HepG2 (cell line): ENCODE measurements at regions not wholly inside any gene's neighbourhood (a gene's known extent, or its start where the extent isn't known, plus 50 kb on each side); places are given as distances from the start of the nearest gene placed in this dataset.

Experiments
- ATAC-seq: fragments of 200-7000 bp; cut with Tn5 transposase; 3 replicates; pipeline ENCODE4 v1.9.1; 2020; ENCODE audit warnings: mild to moderate bottlenecking, moderate library complexity
- BruUV-seq: library from RNA; stranded (reverse); fragments of 400-500 nt; replicated peaks from 2 replicates; lab custom pipeline; 2021; lab: Mats Ljungman, UMichigan
- CTCF ChIA-PET: fragments of 300-600 bp; formaldehyde crosslinking; extraction: SDS; loops from one replicate; lab custom pipeline; 2021; ENCODE audit warnings: low total read pairs, inconsistent platforms, low intra/inter-chr PET ratio; lab: Yijun Ruan, JAX
- POLR2A ChIA-PET: fragments of 350-600 bp; sonication (Branson Sonifier 250); formaldehyde crosslinking; loops from one replicate; lab custom pipeline; 2020; ENCODE audit warnings: antibody characterized with exemption, inconsistent platforms; lab: Yijun Ruan, JAX
- DNase-seq: peaks from one replicate; pipeline ENCODE4 v3.0.0-alpha.2; 2015; ENCODE audit warnings: low spot score
- FAIRE-seq: peaks from 3 replicates; lab custom pipeline; 2011; peaks lifted over from hg19 to GRCh38; lab: Jason Lieb, UNC
- H2AFZ ChIP-seq: one replicate; pipeline ENCODE4 v1.6.1; 2011; ENCODE audit warnings: low read length, inconsistent platforms
- H3K27ac ChIP-seq: fragments of 300-600 bp; 3 replicates; pipeline ENCODE4 v1.8.0; 2011; ENCODE audit warnings: mixed run types, mild to moderate bottlenecking, mixed read lengths, low read length, inconsistent platforms; ENCODE audit not compliant: insufficient read depth; ENCODE audit errors: extremely low read length
- H3K27me3 ChIP-seq, 2 experiments: fragments of 200-600 bp in 1 of 2; 2 replicates in 1 of 2; 3 replicates in 1 of 2; pipeline versions ENCODE4 v1.6.0 to v1.8.0; 2011; ENCODE audit warnings: low read length in 2 of 2, mild to moderate bottlenecking in 2 of 2, moderate library complexity in 2 of 2, inconsistent platforms in 1 of 2; ENCODE audit not compliant: insufficient read depth in 2 of 2, control insufficient read depth in 1 of 2
- H3K36me3 ChIP-seq, 2 experiments: fragments of 200-600 bp in 1 of 2; replicated peaks in 1 of 2; 2 replicates in 1 of 2; 3 replicates in 1 of 2; pipeline versions ENCODE4 v1.5.1 to v1.8.0; 2011; ENCODE audit warnings: low read length in 2 of 2, inconsistent platforms in 1 of 2; ENCODE audit not compliant: insufficient read depth in 2 of 2, control insufficient read depth in 1 of 2
- H3K4me1 ChIP-seq: 2 replicates; pipeline ENCODE4 v1.5.1; 2012; ENCODE audit warnings: low read length, inconsistent platforms; ENCODE audit not compliant: insufficient read depth
- H3K4me2 ChIP-seq: 2 replicates; pipeline ENCODE4 v1.6.0; 2011; ENCODE audit warnings: low read depth, low read length, inconsistent platforms
- H3K4me3 ChIP-seq, 3 experiments: fragments of 200-600 bp in 1 of 3; sonication (generic), shearing (Covaris generic) in 1 of 3; replicated peaks in 1 of 3; 2 replicates each; pipeline ENCODE4 v1.5.1; 2011 to 2016; ENCODE audit warnings: low read length in 3 of 3, inconsistent platforms in 2 of 3, low read depth in 2 of 3, mild to moderate bottlenecking in 2 of 3, control low read depth in 1 of 3, mixed read lengths in 1 of 3; ENCODE audit not compliant: insufficient read depth in 1 of 3
- H3K79me2 ChIP-seq: one replicate; pipeline ENCODE4 v1.6.1; 2011; ENCODE audit warnings: low read length, inconsistent platforms; ENCODE audit not compliant: insufficient read depth
- H3K9ac ChIP-seq: 2 replicates; pipeline ENCODE4 v1.6.0; 2011; ENCODE audit warnings: mild to moderate bottlenecking, low read depth, low read length, inconsistent platforms; ENCODE audit not compliant: insufficient read depth
- H3K9me3 ChIP-seq: 2 replicates; pipeline ENCODE4 v1.5.1; 2012; ENCODE audit warnings: mild to moderate bottlenecking, low read length
- H4K20me1 ChIP-seq: 2 replicates; pipeline ENCODE4 v1.6.0; 2011; ENCODE audit warnings: inconsistent platforms, mild to moderate bottlenecking, low read length, moderate library complexity; ENCODE audit not compliant: insufficient read depth
- HHEX ChIP-seq: IDR thresholded peaks from 2 replicates; pipeline ENCODE4 v1.6.1; 2016; ENCODE audit warnings: control low read depth
- ISX ChIP-seq: sonication (generic); formaldehyde crosslinking; conservative IDR thresholded peaks from 2 replicates; pipeline ENCODE4 v1.5.0; 2020; ENCODE audit warnings: missing genetic modification reagents
- MED13 ChIP-seq: sonication (generic); formaldehyde crosslinking; IDR thresholded peaks from 2 replicates; pipeline ENCODE4 v1.5.0; 2020; ENCODE audit warnings: missing genetic modification reagents
- MED8 ChIP-seq: sonication (generic); formaldehyde crosslinking; IDR thresholded peaks from 2 replicates; pipeline ENCODE4 v1.8.1; 2023; ENCODE audit warnings: mild to moderate bottlenecking, missing genetic modification reagents; ENCODE audit not compliant: insufficient replicate concordance
- RXRB ChIP-seq: IDR thresholded peaks from 2 replicates; pipeline ENCODE4 v1.6.1; 2016; ENCODE audit warnings: borderline replicate concordance, missing genetic modification reagents, missing compliant biosample characterization
- SALL1 ChIP-seq: sonication (generic); formaldehyde crosslinking; IDR thresholded peaks from 2 replicates; pipeline ENCODE4 v1.8.0; 2022; ENCODE audit warnings: mild to moderate bottlenecking, missing genetic modification reagents
- ZKSCAN5 ChIP-seq: sonication (generic); formaldehyde crosslinking; IDR thresholded peaks from 2 replicates; pipeline ENCODE4 v1.5.1; 2020; ENCODE audit warnings: mild to moderate bottlenecking, missing genetic modification reagents
- ZNF503 ChIP-seq: sonication (generic); formaldehyde crosslinking; IDR thresholded peaks from 2 replicates; pipeline ENCODE4 v1.4.0; 2020; ENCODE audit warnings: missing genetic modification reagents
- ZNF749 ChIP-seq: sonication (generic); formaldehyde crosslinking; IDR thresholded peaks from 2 replicates; pipeline ENCODE4 v1.8.0; 2022; ENCODE audit warnings: mild to moderate bottlenecking, missing genetic modification reagents, moderate library complexity, borderline replicate concordance
- WGBS: methylation state at CpG from one replicate; pipeline ENCODE4 v1.1.6; 2017; ENCODE audit warnings: low lambda C conversion rate; 5-methylcytosine and 5-hydroxymethylcytosine counted together
- in situ Hi-C: cut with HindIII; loops from 2 replicates; pipeline ENCODE4 v1.10.0; 2017; ENCODE audit warnings: low pct_unique_long_range_greater_than_20kb; ENCODE audit not compliant: extremely low pct_ligation_motif_present
- intact Hi-C: fragments of 100-400 bp; cut with micrococcal nuclease; formaldehyde crosslinking; loops from one replicate; pipeline ENCODE4 v1.10.0; 2022; ENCODE audit not compliant: unreplicated experiment
- TF ChIP-seq, protein P1 (sequence below): sonication (generic); formaldehyde crosslinking; IDR thresholded peaks from 2 replicates; pipeline ENCODE4 v1.4.0; 2020; ENCODE audit warnings: mild to moderate bottlenecking, missing genetic modification reagents
- TF ChIP-seq, protein P2 (sequence below): IDR thresholded peaks from 2 replicates; pipeline ENCODE4 v1.6.1; 2016

DNA sequence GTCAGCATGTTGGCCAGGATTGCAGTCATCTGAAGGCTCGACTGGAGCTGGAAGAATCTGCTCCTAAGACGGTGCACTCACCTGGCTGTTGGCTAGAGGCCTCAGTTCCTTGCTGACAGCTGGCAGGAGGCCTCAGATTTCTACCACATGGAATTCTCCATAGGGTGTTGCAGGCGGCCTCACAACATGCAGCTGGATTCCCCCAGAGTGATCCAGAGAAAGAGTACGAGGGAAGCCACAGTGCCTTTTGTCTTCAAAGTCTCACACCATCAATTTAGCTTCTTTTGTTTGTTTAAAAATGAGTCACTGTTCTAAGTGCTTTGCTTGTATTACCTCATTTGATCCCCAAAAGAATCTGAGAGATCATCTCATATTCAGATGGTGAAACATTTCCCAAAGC, 65.5 kb upstream of the FYN start (continued):
- TF ChIP-seq ZKSCAN5 (CRISPR knock-in tag): no peak
- TF ChIP-seq, all 625 proteins: peak for 0

GRCh38 chr6:111939902-111940301, 66.7 kb upstream of the FYN start:
- H3K4me1 ChIP-seq: no peaks in the 10 kb centered on the region
- intact Hi-C loops: no loop called here
- no peaks in the 10 kb centered on the region for H3K79me2 ChIP-seq
- no peaks in the 10 kb centered on the region for H4K20me1 ChIP-seq
- H3K4me2 ChIP-seq: no peak overlapping the region
- no peaks in the 10 kb centered on the region; a peak in 1 of 5 replicates for H3K27me3 ChIP-seq
- H3K9me3 ChIP-seq: no peaks in the 10 kb centered on the region
- ATAC-seq: no peak
- no peak for FAIRE-seq
- H3K36me3 ChIP-seq: no peaks in the 10 kb centered on the region
- H3K4me3 ChIP-seq: no peak overlapping the region
- BruUV-seq: no TSS peak
- WGBS: 0% methylated on average over 2 of the region's 2 CpGs
- ChIA-PET POLR2A (no interaction called here), CTCF (no interaction called here)
- H3K27ac ChIP-seq: no peak overlapping the region
- no peak overlapping the region for H3K9ac ChIP-seq
- no peak for DNase-seq
- H2AFZ ChIP-seq: no peak overlapping the region
- in situ Hi-C loops: no loop called here
- TF ChIP-seq SALL1 (CRISPR knock-in tag) (no peak), RXRB (CRISPR knock-in tag) (no peak), ZNF503 (no peak), MED8 (no peak), MED13 (CRISPR knock-in tag) (no peak), ZNF749 (CRISPR knock-in tag) (no peak), ISX (CRISPR knock-in tag) (no peak), HHEX (CRISPR knock-in tag) (no peak)
- TF ChIP-seq, protein P1, sequence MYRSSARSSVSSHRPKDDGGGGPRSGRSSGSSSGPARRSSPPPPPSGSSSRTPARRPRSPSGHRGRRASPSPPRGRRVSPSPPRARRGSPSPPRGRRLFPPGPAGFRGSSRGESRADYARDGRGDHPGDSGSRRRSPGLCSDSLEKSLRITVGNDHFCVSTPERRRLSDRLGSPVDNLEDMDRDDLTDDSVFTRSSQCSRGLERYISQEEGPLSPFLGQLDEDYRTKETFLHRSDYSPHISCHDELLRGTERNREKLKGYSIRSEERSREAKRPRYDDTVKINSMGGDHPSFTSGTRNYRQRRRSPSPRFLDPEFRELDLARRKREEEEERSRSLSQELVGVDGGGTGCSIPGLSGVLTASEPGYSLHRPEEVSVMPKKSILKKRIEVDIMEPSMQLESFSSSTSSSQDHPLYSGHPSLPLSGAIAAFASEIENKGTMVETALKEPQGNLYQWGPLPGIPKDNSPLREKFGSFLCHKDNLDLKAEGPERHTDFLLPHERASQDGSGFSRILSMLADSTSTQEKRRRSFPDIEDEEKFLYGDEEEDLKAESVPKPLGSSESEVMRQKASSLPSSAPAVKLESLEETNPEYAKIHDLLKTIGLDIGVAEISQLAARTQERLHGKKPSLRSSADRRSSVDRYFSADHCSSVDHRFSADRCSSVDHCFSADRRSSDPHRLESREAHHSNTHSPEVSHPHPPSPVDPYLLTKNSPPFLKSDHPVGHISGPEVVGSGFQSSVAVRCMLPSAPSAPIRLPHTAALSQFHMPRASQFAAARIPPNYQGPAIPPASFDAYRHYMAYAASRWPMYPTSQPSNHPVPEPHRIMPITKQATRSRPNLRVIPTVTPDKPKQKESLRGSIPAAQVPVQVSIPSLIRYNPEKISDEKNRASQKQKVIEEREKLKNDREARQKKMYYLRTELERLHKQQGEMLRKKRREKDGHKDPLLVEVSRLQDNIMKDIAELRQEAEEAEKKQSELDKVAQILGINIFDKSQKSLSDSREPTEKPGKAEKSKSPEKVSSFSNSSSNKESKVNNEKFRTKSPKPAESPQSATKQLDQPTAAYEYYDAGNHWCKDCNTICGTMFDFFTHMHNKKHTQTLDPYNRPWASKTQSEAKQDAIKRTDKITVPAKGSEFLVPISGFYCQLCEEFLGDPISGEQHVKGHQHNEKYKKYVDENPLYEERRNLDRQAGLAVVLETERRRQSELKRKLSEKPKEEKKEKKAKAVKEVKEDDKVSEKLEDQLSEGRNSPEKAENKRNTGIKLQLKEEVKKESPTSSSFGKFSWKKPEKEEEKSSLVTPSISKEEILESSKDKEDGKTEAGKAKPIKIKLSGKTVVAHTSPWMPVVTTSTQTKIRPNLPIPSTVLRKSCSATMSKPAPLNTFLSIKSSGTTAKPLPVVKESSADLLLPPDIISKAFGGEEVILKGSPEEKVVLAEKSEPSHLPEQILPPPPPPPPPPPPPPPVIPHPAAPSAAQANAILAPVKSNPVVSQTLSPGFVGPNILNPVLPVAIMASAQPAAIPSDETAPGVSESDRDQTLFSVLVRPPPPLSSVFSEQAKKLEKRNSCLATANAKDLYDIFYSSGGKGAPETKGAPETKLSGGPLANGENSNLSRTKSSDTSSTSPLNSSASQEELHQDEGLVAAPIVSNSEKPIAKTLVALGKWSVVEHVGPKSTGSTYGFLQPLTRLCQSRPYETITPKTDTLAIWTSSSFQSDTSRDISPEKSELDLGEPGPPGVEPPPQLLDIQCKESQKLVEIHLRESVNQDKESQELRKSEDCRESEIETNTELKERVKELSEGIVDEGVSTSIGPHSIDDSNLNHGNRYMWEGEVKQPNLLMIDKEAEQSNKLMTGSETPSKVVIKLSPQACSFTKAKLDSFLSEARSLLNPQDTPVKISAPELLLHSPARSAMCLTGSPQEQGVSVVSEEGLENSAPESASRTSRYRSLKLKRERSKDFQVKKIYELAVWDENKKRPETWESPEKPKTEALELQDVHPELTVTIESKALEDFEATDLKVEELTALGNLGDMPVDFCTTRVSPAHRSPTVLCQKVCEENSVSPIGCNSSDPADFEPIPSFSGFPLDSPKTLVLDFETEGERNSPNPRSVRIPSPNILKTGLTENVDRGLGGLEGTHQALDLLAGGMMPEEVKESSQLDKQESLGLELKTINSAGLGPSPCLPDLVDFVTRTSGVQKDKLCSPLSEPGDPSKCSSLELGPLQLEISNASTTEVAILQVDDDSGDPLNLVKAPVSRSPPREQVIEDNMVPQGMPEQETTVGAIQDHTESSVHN: no peak
- TF ChIP-seq, protein P2, sequence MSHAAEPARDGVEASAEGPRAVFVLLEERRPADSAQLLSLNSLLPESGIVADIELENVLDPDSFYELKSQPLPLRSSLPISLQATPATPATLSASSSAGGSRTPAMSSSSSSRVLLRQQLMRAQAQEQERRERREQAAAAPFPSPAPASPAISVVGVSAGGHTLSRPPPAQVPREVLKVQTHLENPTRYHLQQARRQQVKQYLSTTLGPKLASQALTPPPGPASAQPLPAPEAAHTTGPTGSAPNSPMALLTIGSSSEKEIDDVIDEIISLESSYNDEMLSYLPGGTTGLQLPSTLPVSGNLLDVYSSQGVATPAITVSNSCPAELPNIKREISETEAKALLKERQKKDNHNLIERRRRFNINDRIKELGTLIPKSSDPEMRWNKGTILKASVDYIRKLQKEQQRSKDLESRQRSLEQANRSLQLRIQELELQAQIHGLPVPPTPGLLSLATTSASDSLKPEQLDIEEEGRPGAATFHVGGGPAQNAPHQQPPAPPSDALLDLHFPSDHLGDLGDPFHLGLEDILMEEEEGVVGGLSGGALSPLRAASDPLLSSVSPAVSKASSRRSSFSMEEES (CRISPR knock-in tag): no peak
